ENCODE measurements at regions not wholly inside any gene's neighbourhood (a gene's known extent, or its start where the extent isn't known, plus 50 kb on each side); places are given as distances from the start of the nearest gene placed in this dataset.

DNA sequence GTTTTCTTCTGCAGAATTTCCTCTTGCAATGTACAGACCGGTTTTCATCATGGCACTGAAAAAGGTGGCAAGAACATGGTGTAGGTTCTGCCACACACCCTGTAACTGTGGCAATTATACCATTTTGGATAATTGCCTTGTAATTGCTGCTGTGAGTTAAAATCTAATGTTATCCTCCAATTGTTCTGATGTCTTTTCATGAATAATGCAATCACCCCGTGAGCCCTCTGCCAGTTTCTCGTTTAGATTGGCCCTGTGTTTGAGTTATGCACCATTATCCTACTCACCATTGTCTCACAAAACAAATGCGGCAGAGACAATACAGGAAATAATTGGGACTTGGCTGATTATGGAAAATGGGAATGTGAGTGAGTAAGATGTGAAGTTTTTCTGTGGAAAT is 61.8 kb upstream of the MTNR1B start:
- Histone ChIP-seq H3K4me1 (ENCODE audit: control insufficient read depth in 4 of 4, insufficient read depth in 4 of 4, low read length in 3 of 4) (no peaks in the 10 kb centered on the region), H3K4me3 (ENCODE audit: low read depth in 1 of 3, low read length in 3 of 3) (no peak overlapping the region), H3K36me3 (ENCODE audit: control insufficient read depth in 4 of 4, insufficient read depth in 3 of 4, low read depth in 1 of 4, low read length in 3 of 4) (no peaks in the 10 kb centered on the region), H3K9ac (ENCODE audit: low read depth in 1 of 2, low read length in 2 of 2) (no peak overlapping the region), H3K9me3 (ENCODE audit: control insufficient read depth in 4 of 4, low read length in 3 of 4) (no peaks in the 10 kb centered on the region), H3K27me3 (ENCODE audit: control insufficient read depth in 4 of 4, insufficient read depth in 4 of 4, low read length in 3 of 4) (no peaks in the 10 kb centered on the region), H3K27ac (ENCODE audit: low read depth in 1 of 2, low read length in 2 of 2) (no peak overlapping the region)
- no peak for DNase-seq (ENCODE audit: low spot score)
- TF ChIP-seq JUND (IDR thresholded peaks at IDR 0.05) (no peak), SP1 (IDR thresholded peaks at IDR 0.05) (no peak), EGR1 (IDR thresholded peaks at IDR 0.05; ENCODE audit: low read depth in 2 of 2) (no peak), RAD21 (IDR thresholded peaks at IDR 0.05) (no peak), GABPA (IDR thresholded peaks at IDR 0.05 in 1 of 2, conservative IDR thresholded peaks at IDR 0.05 in 1 of 2) (no peak), FOXA2 (IDR thresholded peaks at IDR 0.05) (no peak), RXRA (IDR thresholded peaks at IDR 0.05) (no peak), HNF4A (conservative IDR thresholded peaks at IDR 0.05) (no peak), ATF3 (IDR thresholded peaks at IDR 0.05) (no peak), NR2F2 (IDR thresholded peaks at IDR 0.05) (no peak), FOXA1 (IDR thresholded peaks at IDR 0.05) (no peak), HNF4G (IDR thresholded peaks at IDR 0.05) (no peak), REST (IDR thresholded peaks at IDR 0.05) (no peak), TAF1 (conservative IDR thresholded peaks at IDR 0.05) (no peak), MAX (IDR thresholded peaks at IDR 0.05) (no peak), YY1 (IDR thresholded peaks at IDR 0.05) (no peak)
- TF ChIP-seq, protein P1, sequence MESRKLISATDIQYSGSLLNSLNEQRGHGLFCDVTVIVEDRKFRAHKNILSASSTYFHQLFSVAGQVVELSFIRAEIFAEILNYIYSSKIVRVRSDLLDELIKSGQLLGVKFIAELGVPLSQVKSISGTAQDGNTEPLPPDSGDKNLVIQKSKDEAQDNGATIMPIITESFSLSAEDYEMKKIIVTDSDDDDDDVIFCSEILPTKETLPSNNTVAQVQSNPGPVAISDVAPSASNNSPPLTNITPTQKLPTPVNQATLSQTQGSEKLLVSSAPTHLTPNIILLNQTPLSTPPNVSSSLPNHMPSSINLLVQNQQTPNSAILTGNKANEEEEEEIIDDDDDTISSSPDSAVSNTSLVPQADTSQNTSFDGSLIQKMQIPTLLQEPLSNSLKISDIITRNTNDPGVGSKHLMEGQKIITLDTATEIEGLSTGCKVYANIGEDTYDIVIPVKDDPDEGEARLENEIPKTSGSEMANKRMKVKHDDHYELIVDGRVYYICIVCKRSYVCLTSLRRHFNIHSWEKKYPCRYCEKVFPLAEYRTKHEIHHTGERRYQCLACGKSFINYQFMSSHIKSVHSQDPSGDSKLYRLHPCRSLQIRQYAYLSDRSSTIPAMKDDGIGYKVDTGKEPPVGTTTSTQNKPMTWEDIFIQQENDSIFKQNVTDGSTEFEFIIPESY (IDR thresholded peaks at IDR 0.05): no peak
- TF ChIP-seq, protein P2, sequence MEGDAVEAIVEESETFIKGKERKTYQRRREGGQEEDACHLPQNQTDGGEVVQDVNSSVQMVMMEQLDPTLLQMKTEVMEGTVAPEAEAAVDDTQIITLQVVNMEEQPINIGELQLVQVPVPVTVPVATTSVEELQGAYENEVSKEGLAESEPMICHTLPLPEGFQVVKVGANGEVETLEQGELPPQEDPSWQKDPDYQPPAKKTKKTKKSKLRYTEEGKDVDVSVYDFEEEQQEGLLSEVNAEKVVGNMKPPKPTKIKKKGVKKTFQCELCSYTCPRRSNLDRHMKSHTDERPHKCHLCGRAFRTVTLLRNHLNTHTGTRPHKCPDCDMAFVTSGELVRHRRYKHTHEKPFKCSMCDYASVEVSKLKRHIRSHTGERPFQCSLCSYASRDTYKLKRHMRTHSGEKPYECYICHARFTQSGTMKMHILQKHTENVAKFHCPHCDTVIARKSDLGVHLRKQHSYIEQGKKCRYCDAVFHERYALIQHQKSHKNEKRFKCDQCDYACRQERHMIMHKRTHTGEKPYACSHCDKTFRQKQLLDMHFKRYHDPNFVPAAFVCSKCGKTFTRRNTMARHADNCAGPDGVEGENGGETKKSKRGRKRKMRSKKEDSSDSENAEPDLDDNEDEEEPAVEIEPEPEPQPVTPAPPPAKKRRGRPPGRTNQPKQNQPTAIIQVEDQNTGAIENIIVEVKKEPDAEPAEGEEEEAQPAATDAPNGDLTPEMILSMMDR (IDR thresholded peaks at IDR 0.05; ENCODE audit: low read depth, low read length, missing input control): no peak
- WGBS: 77% methylated on average over 4 of the region's 4 CpGs

Measured in liver (tissue), 8 donors.